ENCODE measurements at regions not wholly inside any gene's neighbourhood (a gene's known extent, or its start where the extent isn't known, plus 50 kb on each side); places are given as distances from the start of the nearest gene placed in this dataset.

GRCh38 chr4:56215141-56215783 is 172.0 kb downstream of the AASDH start:
- Mint-ChIP-seq H3K36me3 (ENCODE audit: low read depth) (no peaks in the 10 kb centered on the region), H3K27ac (no peak overlapping the region), H3K4me3 (no peak overlapping the region), H3K4me1 (no peaks in the 10 kb centered on the region), H3K27me3 (peaks cover 3% of the 10 kb centered on the region), H3K9me3 (peaks cover 11% of the 10 kb centered on the region)
- DNase-seq: no peak
- ChIA-PET POLR2A (no interaction called here), CTCF (no interaction called here)

GRCh38 chr4:56213543-56213942 is 173.7 kb downstream of the AASDH start:
- POLR2A ChIA-PET: no interaction called here
- H3K36me3 Mint-ChIP-seq (ENCODE audit: low read depth): no peaks in the 10 kb centered on the region
- H3K27ac Mint-ChIP-seq: no peak overlapping the region
- no peak for DNase-seq
- no peaks in the 10 kb centered on the region for H3K4me1 Mint-ChIP-seq
- no peak overlapping the region for H3K4me3 Mint-ChIP-seq
- CTCF ChIA-PET: no interaction called here
- peaks cover 1% of the 10 kb centered on the region for H3K27me3 Mint-ChIP-seq
- H3K9me3 Mint-ChIP-seq: peaks cover 11% of the 10 kb centered on the region

DNA sequence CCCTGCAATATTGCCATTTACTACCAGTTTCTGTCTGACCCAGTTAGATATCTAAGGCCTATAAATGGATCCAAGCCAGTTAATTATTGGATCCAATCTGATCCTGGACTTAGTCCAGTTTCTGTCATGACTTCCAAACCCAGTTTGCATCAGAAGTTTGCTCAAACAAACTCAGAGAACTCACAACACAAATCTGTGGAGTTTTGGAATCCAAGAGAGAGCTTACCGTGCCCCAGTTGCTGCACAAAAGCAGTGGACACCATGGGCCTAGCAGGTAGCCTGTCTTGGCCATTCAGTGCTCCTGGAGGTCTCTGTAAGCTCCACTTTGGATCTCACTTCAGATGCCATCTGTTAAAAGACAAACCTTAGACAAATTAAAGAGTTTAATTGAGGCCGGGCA is 174.5 kb downstream of the AASDH start:
- Mint-ChIP-seq H3K9me3 (peaks cover 11% of the 10 kb centered on the region), H3K36me3 (ENCODE audit: low read depth) (no peaks in the 10 kb centered on the region), H3K4me3 (no peak overlapping the region), H3K27me3 (no peaks in the 10 kb centered on the region), H3K27ac (no peak overlapping the region), H3K4me1 (no peaks in the 10 kb centered on the region)
- no peak for DNase-seq
- CTCF ChIA-PET: no interaction called here
- POLR2A ChIA-PET: no interaction called here

- Mint-ChIP-seq H3K4me1 (no peaks in the 10 kb centered on the region), H3K9me3 (peaks cover 11% of the 10 kb centered on the region), H3K27ac (no peak overlapping the region), H3K4me3 (no peak overlapping the region), H3K36me3 (ENCODE audit: low read depth) (no peaks in the 10 kb centered on the region), H3K27me3 (no peaks in the 10 kb centered on the region)
- POLR2A ChIA-PET: no interaction called here
- no peak for DNase-seq
- CTCF ChIA-PET: interaction anchor here (1.0 kb wide), 1 partner anchor 28 kb away, joined by 3 read pairs; no protein-coding TSS in a partner anchor
These were observed 176.1 kb downstream of the AASDH start for GRCh38 chr4:56211202-56211601.

DNA sequence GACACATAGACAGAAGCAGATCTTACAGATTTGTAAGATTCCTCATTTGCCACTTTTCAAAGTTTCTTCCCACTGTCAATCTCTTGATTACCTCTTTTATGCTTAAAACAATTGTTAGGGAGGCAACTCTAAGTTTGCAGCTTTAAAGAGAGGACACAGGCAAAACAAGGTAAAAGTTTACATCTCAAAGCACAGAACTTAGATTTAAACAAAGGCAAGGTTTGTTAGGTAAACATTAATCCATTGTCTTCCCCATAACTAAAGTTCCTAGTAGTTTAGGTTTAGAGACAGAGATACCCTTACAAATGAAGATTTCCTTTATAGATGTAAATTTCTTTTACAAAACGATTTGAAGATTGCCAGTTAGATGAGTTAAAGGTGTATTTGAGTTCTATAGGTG is 176.9 kb downstream of the AASDH start:
- no peaks in the 10 kb centered on the region for H3K27me3 Mint-ChIP-seq
- no peak overlapping the region for H3K27ac Mint-ChIP-seq
- no peak for DNase-seq
- H3K36me3 Mint-ChIP-seq (ENCODE audit: low read depth): no peaks in the 10 kb centered on the region
- no peaks in the 10 kb centered on the region for H3K4me1 Mint-ChIP-seq
- no peak overlapping the region for H3K4me3 Mint-ChIP-seq
- ChIA-PET POLR2A (no interaction called here), CTCF (interaction anchor here (0.9 to 1.0 kb wide), 2 partner anchors 29 to 32 kb away, joined by 3 read pairs; no protein-coding TSS in a partner anchor)
- peaks cover 11% of the 10 kb centered on the region for H3K9me3 Mint-ChIP-seq

DNA sequence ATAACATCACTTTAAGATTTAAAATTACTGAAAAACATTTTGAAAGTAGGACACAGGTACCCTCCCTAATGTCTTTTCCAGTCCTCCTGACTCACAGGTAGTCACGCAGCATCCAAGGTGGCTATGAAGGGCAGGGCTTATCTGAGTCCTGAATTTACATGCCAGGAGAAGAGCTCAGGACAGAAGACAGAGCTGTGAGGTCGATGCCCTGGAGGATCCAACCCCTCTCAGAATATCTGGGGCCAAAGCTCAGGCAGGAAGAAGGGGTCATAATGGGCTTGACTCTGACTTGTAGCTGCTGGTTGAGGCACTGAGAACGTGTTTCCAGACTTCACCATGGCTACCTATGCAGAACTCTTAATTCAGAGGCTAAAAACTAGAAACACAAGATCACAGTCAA is 177.5 kb downstream of the AASDH start:
- Mint-ChIP-seq H3K9me3 (peaks cover 11% of the 10 kb centered on the region), H3K27ac (no peak overlapping the region), H3K27me3 (no peaks in the 10 kb centered on the region), H3K4me3 (no peak overlapping the region), H3K4me1 (no peaks in the 10 kb centered on the region), H3K36me3 (ENCODE audit: low read depth) (no peaks in the 10 kb centered on the region)
- DNase-seq: no peak
- ChIA-PET CTCF (interaction anchor here (0.9 kb wide), 1 partner anchor 31 kb away, joined by 3 read pairs; no protein-coding TSS in a partner anchor), POLR2A (no interaction called here)

DNA sequence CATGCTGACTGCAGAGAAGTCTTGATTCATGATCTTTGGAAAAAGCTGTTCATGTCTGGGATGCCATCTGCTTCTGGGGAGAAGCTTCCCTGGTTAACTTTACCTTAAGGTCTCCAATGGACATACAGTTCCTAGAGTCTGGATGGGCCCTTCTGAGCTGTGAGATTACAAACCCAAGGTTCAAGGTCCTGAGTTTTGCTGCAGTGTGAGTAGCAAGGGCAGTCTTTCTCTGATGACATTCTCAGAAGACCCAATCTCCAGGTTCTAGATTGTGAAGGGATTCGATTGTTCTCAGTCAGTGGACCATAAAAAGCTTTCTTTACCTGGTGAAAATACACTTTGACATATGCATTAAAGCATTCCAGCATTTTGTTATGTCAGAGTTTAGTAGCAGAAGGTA is 179.2 kb downstream of the AASDH start:
- no peaks in the 10 kb centered on the region for H3K36me3 Mint-ChIP-seq (ENCODE audit: low read depth)
- H3K27ac Mint-ChIP-seq: no peak overlapping the region
- peaks cover 11% of the 10 kb centered on the region for H3K9me3 Mint-ChIP-seq
- ChIA-PET CTCF (no interaction called here), POLR2A (no interaction called here)
- no peaks in the 10 kb centered on the region for H3K4me1 Mint-ChIP-seq
- no peak overlapping the region for H3K4me3 Mint-ChIP-seq
- DNase-seq: no peak
- no peaks in the 10 kb centered on the region for H3K27me3 Mint-ChIP-seq

DNA sequence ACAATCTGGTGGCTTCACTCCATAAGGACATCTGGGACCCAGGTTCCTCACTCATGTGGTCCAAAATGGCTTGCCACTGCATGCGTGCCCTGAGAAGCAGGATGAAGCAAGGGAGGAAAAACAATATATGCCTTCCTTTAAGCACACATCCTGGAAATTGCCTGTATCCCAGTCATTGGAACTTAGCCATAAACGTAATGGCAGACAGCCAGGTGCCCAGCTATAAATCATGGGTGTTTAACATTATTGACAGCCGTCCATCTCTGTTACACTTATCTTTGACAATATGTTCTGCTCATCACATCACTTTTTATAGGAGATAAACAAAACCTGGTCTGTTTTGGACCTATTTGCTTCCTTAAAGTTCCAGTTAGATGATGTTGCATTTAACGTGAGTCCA is 181.0 kb downstream of the AASDH start:
- peaks cover 5% of the 10 kb centered on the region for H3K27me3 Mint-ChIP-seq
- no peak for DNase-seq
- H3K36me3 Mint-ChIP-seq (ENCODE audit: low read depth): no peaks in the 10 kb centered on the region
- ChIA-PET POLR2A (no interaction called here), CTCF (no interaction called here)
- no peak overlapping the region for H3K27ac Mint-ChIP-seq
- peaks cover 3% of the 10 kb centered on the region for H3K9me3 Mint-ChIP-seq
- no peaks in the 10 kb centered on the region for H3K4me1 Mint-ChIP-seq
- H3K4me3 Mint-ChIP-seq: no peak overlapping the region

DNA sequence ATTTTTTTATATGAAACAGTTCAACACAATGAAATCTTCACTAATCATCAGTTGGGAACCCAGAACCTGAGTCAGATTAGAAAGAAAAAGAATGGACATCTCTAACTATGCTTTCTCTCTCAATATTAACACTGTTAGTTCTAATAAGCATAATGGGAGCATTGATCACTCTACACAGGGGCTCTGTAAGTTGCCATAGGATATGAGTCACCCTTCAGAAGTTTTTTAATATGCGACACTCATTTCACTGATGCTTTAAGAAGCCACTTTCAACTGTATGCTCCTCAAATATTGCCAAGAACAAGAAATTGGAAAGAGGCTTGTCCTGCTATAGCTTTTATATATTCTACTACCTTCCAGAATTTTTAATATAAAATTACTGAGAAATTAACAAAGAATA is 187.0 kb downstream of the AASDH start:
- H3K27me3 Mint-ChIP-seq: peaks cover 7% of the 10 kb centered on the region
- H3K27ac Mint-ChIP-seq: no peak overlapping the region
- ChIA-PET POLR2A (no interaction called here), CTCF (no interaction called here)
- no peaks in the 10 kb centered on the region for H3K9me3 Mint-ChIP-seq
- no peak for DNase-seq
- H3K4me1 Mint-ChIP-seq: no peaks in the 10 kb centered on the region
- H3K36me3 Mint-ChIP-seq (ENCODE audit: low read depth): no peaks in the 10 kb centered on the region
- H3K4me3 Mint-ChIP-seq: no peak overlapping the region

DNA sequence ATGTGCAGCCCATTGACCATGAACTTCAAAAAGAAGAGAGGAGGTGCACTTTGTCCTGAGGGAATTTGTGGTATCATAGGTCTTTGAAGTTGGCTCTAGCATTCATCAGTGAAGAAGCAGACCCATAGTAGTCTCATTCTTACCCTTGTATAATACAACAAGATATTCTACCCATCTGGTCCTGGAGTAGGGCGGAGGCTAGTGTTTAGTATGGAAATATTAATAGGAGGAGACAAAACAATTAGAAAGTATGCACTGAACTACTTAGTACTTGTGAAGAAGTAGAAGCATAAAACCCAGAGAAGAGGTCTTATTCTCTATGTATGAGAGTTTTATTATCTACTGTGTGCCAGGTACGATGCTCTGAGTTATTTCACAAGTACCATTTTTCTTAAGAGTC is 189.0 kb downstream of the AASDH start:
- ChIA-PET POLR2A (no interaction called here), CTCF (no interaction called here)
- Mint-ChIP-seq H3K27me3 (peaks cover 15% of the 10 kb centered on the region), H3K4me3 (no peak overlapping the region), H3K9me3 (no peaks in the 10 kb centered on the region), H3K36me3 (ENCODE audit: low read depth) (no peaks in the 10 kb centered on the region), H3K4me1 (no peaks in the 10 kb centered on the region), H3K27ac (no peak overlapping the region)
- DNase-seq: no peak

DNA sequence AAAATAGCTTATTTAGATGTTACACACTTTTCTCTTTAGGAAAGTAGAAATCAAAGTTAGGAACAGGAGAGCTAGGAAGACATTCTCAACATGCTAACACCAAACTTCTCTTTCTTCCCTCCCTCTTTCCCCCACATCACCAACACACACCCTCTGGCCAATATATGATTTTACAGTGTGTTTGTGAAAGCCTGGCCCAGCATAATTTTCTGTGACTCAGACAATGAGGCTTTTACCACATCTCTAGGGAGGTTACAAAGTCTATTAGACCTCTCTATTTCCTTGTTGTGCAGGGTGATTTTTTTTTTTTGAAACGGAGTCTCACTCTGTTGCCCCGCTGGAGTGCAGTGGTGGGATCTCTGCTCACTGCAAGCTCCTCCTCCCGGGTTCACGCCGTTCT is 189.9 kb downstream of the AASDH start:
- CTCF ChIA-PET: no interaction called here
- H3K4me1 Mint-ChIP-seq: no peaks in the 10 kb centered on the region

DNA sequence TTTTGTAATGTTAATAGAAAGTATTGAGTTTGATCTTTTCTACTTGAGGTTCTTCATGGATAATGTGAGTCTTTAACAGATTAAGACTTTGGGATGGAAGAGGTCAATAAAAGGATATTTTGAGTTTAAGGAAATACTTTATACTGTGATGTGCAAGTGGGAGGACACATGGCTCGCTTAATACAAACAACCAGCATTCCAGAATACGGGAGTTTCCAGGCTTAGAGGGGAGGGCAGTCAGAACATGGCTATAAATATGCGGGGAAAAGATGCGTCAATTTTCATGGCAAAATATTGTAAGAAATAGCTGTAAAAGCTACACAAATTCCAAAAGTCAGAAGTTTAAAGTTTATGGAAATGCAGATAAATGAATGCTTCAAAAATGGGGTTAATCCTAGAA is 192.3 kb downstream of the AASDH start:
- no peaks in the 10 kb centered on the region for H3K4me1 Mint-ChIP-seq
- H3K4me3 Mint-ChIP-seq: no peak overlapping the region

More for the DNA sequence above, 189.9 kb downstream of the AASDH start:
- Mint-ChIP-seq H3K9me3 (no peaks in the 10 kb centered on the region), H3K27ac (no peak overlapping the region), H3K4me3 (no peak overlapping the region), H3K27me3 (peaks cover 15% of the 10 kb centered on the region), H3K36me3 (ENCODE audit: low read depth) (no peaks in the 10 kb centered on the region)
- POLR2A ChIA-PET: no interaction called here
- DNase-seq: no peak

GRCh38 chr4:56191534-56191933 is 195.8 kb downstream of the AASDH start:
- Mint-ChIP-seq H3K36me3 (ENCODE audit: low read depth) (no peaks in the 10 kb centered on the region), H3K4me1 (no peaks in the 10 kb centered on the region), H3K4me3 (no peak overlapping the region), H3K27ac (no peak overlapping the region), H3K9me3 (no peaks in the 10 kb centered on the region), H3K27me3 (peaks cover 9% of the 10 kb centered on the region)
- POLR2A ChIA-PET: no interaction called here
- DNase-seq: no peak
- CTCF ChIA-PET: no interaction called here

More for the DNA sequence above, 192.3 kb downstream of the AASDH start:
- DNase-seq: no peak
- Mint-ChIP-seq H3K27me3 (peaks cover 10% of the 10 kb centered on the region), H3K27ac (no peak overlapping the region), H3K9me3 (no peaks in the 10 kb centered on the region), H3K36me3 (ENCODE audit: low read depth) (no peaks in the 10 kb centered on the region)
- CTCF ChIA-PET: no interaction called here
- POLR2A ChIA-PET: no interaction called here

DNA sequence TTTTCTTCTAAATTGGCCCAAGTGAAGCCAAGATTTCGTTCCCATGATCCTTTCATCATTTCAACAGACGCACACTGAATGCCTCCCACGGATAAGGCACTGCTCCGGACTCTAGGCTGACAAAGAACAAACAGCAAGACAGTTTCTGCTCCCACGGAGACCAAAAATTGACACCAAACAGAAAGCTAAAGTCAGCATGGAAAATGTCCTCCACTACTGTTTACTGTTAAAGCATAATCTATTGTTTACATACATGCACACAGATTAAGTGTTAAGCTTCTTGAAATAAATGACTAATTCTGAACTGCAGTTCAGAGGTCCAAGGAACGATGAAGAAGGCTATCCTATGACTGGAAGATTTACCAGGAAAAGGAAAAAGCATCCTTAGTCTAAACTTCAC is 199.6 kb downstream of the AASDH start:
- CTCF ChIA-PET: interaction anchor here (1.6 kb wide), 1 partner anchor 9 kb away, joined by 4 read pairs; no protein-coding TSS in a partner anchor
- Mint-ChIP-seq H3K36me3 (ENCODE audit: low read depth) (no peaks in the 10 kb centered on the region), H3K27me3 (no peaks in the 10 kb centered on the region), H3K27ac (no peak overlapping the region), H3K4me1 (no peaks in the 10 kb centered on the region), H3K4me3 (no peak overlapping the region), H3K9me3 (no peaks in the 10 kb centered on the region)
- POLR2A ChIA-PET: no interaction called here
- no peak for DNase-seq
